SJCRH30 (cell line): ENCODE measurements at regions not wholly inside any gene's neighbourhood (a gene's known extent, or its start where the extent isn't known, plus 50 kb on each side); places are given as distances from the start of the nearest gene placed in this dataset.

Experiments used
- DNase-seq, 2 experiments: peaks; one replicate each; pipeline ENCODE4 v3.0.0-alpha.2; 2015 to 2020
- H3K27ac ChIP-seq: fragments of 250-450 bp; sonication (Bioruptor Pico); 2 replicates; pipeline ENCODE4 v1.5.1; 2020; ENCODE audit warnings: mild to moderate bottlenecking, moderate library complexity
- H3K27me3 ChIP-seq: fragments of 250-450 bp; sonication (Bioruptor Pico); 2 replicates; pipeline ENCODE4 v1.5.1; 2020; ENCODE audit warnings: mild to moderate bottlenecking, moderate library complexity
- H3K36me3 ChIP-seq: fragments of 250-450 bp; sonication (Bioruptor Pico); 2 replicates; pipeline ENCODE4 v1.5.1; 2020; ENCODE audit warnings: mild to moderate bottlenecking, moderate library complexity
- H3K4me1 ChIP-seq: fragments of 250-450 bp; sonication (Bioruptor Pico); 2 replicates; pipeline ENCODE4 v1.5.1; 2020; ENCODE audit warnings: mild to moderate bottlenecking, moderate library complexity
- H3K4me3 ChIP-seq: fragments of 250-450 bp; sonication (Bioruptor Pico); 2 replicates; pipeline ENCODE4 v1.5.1; 2020; ENCODE audit warnings: mild to moderate bottlenecking, moderate library complexity
- H3K9me3 ChIP-seq: fragments of 250-450 bp; sonication (Bioruptor Pico); replicated peaks from 2 replicates; pipeline ENCODE4 v1.5.1; 2020; ENCODE audit warnings: mild to moderate bottlenecking, moderate library complexity

DNA sequence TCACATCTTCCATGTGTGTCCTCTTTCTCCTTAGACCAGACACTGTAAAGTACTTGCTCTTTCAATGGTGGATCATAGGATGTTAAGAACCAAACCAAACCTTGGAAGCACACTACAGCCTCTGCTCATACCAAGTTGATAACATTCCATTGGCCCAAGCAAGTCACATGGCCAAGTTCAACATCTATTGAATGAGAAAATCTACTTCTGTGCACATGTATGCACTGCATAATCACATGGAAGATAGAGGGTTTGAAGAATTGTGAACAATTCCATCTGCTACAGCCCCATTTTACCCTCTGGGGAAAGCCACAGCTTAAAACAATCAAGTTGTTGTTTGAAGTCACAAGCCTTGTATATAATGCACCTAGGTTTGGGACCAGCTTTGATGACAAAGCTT, 68.2 kb downstream of the MFAP3 start:
- no peak for DNase-seq
- Histone ChIP-seq H3K27ac (no peak overlapping the region), H3K36me3 (no peaks in the 10 kb centered on the region), H3K27me3 (peaks cover 4% of the 10 kb centered on the region; the same call in 1 of the 2 replicates), H3K4me3 (no peak overlapping the region), H3K4me1 (no peaks in the 10 kb centered on the region), H3K9me3 (no peaks in the 10 kb centered on the region)

DNA sequence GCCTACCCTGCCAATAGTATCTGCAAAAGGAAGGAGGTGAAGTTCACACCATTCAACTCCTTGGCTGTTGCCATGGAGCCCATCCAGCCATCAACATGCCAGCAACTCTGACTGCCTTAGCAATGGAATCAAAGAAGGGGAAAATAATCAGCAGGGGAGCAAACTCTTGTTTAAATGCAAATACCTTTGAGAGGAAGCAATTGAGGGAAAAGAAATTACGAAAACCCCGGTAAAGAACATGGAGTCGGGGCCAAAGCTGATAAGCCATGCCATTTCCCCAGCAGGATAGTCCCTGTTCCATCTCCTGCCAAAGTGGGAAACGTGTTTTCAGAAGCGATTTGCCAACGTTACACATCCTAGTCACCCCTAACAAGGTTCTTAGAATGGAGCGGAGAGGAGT, 69.0 kb downstream of the MFAP3 start:
- no peak for DNase-seq
- no peaks in the 10 kb centered on the region for H3K9me3 ChIP-seq
- no peaks in the 10 kb centered on the region for H3K36me3 ChIP-seq
- H3K27ac ChIP-seq, result no peak overlapping the region
- H3K27me3 ChIP-seq, result peaks cover 4% of the 10 kb centered on the region; the same call in 1 of the 2 replicates
- no peaks in the 10 kb centered on the region for H3K4me1 ChIP-seq
- H3K4me3 ChIP-seq, result no peak overlapping the region

DNA sequence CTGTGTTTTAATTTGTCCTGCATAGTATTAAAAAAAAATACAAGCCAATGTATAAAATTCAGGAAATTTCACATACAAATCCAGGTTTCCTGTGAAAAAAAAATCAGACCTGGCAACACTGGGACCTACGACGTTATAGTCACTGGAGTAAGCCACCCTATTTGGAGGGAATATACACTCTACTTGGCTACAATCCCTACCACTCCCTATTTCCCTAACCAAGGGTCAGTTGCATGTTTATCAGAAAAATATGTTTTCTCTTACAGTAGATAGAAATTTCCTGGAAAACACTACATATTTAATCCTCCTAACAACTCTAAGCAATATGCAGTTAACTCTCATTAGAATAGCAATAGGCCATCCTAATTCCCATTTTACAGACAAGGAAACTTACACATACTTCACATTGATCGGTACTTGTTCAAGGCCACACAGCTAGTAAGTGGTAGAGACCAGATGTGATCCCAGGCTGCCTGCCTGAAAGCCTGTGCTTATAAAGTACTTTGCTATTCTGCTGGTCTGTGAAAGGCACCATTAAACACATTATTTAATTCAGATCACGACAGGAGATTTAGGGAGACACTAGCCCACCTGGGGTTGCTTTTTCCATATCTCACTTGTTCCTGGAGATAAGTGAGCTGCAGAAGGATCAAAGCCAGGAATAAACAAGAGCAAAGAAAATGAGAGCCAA, 70.8 kb downstream of the MFAP3 start:
- no peaks in the 10 kb centered on the region for H3K36me3 ChIP-seq
- H3K4me3 ChIP-seq, result no peak overlapping the region
- H3K27me3 ChIP-seq, result peaks cover 4% of the 10 kb centered on the region; the same call in 1 of the 2 replicates
- no peaks in the 10 kb centered on the region for H3K4me1 ChIP-seq
- DNase-seq, result no peak
- H3K27ac ChIP-seq, result no peak overlapping the region
- H3K9me3 ChIP-seq, result no peaks in the 10 kb centered on the region

DNA sequence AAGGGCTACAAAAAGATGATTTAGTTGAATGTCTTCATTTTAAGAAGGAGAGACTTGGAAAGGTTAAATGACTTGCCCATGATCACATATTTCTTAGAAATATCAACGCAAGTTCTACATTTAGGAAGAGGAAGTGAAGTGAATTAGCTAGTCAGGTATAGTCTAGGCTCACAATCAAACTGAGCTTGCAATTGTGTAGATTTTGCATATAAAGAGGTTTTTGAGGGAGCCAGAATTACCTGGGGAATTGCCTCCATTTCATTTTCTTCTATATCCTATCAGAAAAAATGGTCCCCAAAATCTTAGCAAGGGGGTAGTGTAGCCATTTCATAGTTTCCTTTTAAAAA, 71.3 kb downstream of the MFAP3 start:
- H3K27ac ChIP-seq, result no peak overlapping the region

DNA sequence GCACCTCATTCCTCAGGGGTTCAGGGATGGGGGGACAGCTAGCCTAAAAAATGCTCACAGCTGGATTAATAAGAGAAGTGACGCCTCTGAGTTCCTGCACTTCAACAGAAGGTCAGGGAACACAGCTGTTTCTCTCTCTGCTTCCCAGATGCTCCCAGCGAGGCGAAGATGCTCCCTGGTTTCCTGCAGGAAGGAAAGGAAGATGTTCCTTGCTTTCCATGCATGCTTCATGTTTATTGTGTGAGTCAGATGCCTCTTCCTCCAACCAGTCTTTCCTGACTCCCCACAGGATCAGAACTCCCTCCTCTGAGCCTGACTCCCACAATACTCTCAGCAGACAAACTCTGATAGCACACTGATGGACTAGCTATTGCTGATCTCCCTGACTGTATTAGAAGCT, 71.9 kb downstream of the MFAP3 start:
- DNase-seq, result no peak
- Histone ChIP-seq H3K27ac (no peak overlapping the region), H3K9me3 (no peaks in the 10 kb centered on the region), H3K27me3 (peaks cover 4% of the 10 kb centered on the region; the same call in 1 of the 2 replicates), H3K4me3 (no peak overlapping the region), H3K36me3 (no peaks in the 10 kb centered on the region), H3K4me1 (no peaks in the 10 kb centered on the region)

More for the DNA sequence above, 71.3 kb downstream of the MFAP3 start:
- Histone ChIP-seq H3K4me3 (no peak overlapping the region), H3K4me1 (no peaks in the 10 kb centered on the region), H3K27me3 (peaks cover 4% of the 10 kb centered on the region; the same call in 1 of the 2 replicates), H3K9me3 (no peaks in the 10 kb centered on the region), H3K36me3 (no peaks in the 10 kb centered on the region)
- no peak for DNase-seq

DNA sequence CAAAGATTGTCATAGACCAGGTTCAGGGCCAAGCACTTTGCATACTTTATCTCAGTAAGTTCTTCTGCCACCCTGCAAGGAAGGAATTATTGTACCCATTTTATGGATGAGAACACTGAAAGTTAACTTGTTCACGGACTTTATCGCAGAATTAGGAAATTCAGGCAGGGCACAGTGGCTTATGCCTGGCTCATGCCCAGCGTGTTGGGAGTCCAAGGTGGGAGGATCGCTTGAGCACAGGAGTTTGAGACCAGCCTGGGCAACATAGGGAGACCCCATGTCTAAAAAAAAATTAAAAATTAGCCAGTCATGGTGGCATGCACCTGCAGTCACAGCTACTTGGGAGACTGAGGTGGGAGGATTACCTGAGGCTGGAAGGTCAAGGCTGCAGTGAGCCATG, 72.4 kb downstream of the MFAP3 start:
- DNase-seq, result no peak
- H3K4me3 ChIP-seq, result no peak overlapping the region
- no peaks in the 10 kb centered on the region for H3K36me3 ChIP-seq
- no peaks in the 10 kb centered on the region for H3K9me3 ChIP-seq
- no peaks in the 10 kb centered on the region for H3K4me1 ChIP-seq
- H3K27me3 ChIP-seq, result peaks cover 4% of the 10 kb centered on the region; the same call in 1 of the 2 replicates
- H3K27ac ChIP-seq, result no peak overlapping the region

DNA sequence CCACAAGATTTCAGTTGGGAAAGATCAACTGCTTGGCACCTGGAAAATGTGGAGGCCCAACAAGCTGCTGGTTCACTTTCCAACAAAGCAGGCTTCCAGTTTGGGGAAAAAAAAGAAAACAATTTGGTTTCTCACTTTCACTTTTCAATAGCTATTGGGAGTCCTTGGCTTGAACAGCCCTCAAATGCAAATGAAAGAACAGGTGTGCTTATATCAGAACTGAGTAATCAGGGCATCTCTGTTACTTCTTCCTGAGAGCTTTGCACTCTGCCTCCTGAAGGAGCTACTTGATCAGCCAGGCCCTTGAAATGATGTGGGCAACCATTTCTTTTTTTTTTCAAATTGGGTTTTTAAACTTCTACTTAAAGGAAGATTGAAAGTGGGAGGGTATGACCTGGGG, 73.5 kb downstream of the MFAP3 start:
- Histone ChIP-seq H3K9me3 (no peaks in the 10 kb centered on the region), H3K4me3 (no peak overlapping the region), H3K27ac (no peak overlapping the region), H3K27me3 (peaks cover under 1% of the 10 kb centered on the region; the same call in 1 of the 2 replicates), H3K4me1 (no peaks in the 10 kb centered on the region), H3K36me3 (no peaks in the 10 kb centered on the region)
- no peak for DNase-seq

DNA sequence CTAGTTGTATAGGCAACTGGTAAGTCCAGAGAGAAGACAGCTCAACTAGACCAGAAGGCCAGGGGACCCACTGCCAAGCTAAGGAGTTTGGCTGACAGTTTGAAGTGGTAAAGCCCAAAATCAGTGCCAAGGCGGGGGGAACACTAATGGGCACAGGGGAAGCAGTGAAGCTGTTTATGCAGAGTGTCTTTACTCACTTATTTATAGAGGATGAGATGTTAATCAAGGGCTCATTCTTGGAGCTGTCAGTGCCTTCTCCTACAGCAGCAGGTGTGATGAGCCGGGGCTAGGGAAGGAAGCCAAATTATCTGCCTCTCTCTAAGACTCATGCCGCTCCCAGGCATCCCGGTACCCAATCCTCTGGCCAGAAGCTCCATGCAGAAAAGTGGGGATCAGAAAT, 75.2 kb upstream of the GALNT10 start:
- Histone ChIP-seq H3K4me1 (no peaks in the 10 kb centered on the region), H3K4me3 (no peak overlapping the region), H3K27ac (no peak overlapping the region), H3K9me3 (no peaks in the 10 kb centered on the region), H3K36me3 (no peaks in the 10 kb centered on the region), H3K27me3 (no peaks in the 10 kb centered on the region)
- DNase-seq, result no peak

DNA sequence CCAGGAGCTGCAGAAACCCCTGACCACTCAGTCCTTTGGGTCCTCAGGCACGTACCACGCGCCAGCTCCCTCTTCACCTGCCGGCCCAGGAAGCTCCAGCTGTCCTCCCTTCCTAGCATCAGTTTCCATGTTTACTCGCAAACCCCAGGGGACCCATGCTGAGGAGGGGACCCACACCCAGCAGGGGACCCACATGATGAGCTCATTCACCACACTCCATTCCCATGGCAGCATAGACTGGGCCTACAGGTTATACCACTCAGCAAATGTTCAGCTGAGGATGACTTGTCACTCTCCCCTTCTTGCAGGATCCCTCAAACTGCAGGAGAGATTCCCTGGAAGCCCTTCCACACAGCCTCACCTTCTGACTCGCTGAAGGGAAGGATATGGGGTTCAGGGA, 73.5 kb upstream of the GALNT10 start:
- no peak overlapping the region for H3K27ac ChIP-seq
- no peak for DNase-seq
- H3K4me3 ChIP-seq, result no peak overlapping the region
- H3K9me3 ChIP-seq, result no peaks in the 10 kb centered on the region
- H3K4me1 ChIP-seq, result no peaks in the 10 kb centered on the region
- no peaks in the 10 kb centered on the region for H3K36me3 ChIP-seq
- no peaks in the 10 kb centered on the region for H3K27me3 ChIP-seq

DNA sequence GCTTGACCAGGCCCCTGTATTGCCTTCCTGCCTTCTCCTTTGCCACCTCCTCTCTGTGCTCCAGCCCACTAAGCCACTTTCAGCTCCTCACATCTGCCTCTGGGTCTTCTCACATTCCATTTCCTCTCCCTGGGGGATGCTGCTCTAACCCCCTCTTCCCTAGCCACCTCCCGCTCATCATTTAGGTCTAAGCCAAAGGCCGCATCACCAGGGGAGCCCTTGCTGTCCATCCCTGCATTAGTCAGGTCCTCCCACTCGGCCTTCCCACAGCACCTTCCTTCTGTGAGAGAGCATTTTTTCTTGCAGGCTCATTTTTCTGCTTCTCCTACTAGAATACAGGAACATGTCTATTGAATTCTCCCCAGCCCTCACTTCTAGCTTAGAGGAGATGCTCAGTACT, 72.6 kb upstream of the GALNT10 start:
- H3K27ac ChIP-seq, result no peak overlapping the region
- no peaks in the 10 kb centered on the region for H3K9me3 ChIP-seq
- H3K4me1 ChIP-seq, result no peaks in the 10 kb centered on the region
- DNase-seq, result peak in 1 of 2 experiments; percentile 20
- no peaks in the 10 kb centered on the region for H3K27me3 ChIP-seq
- no peaks in the 10 kb centered on the region for H3K36me3 ChIP-seq
- H3K4me3 ChIP-seq, result no peak overlapping the region

DNA sequence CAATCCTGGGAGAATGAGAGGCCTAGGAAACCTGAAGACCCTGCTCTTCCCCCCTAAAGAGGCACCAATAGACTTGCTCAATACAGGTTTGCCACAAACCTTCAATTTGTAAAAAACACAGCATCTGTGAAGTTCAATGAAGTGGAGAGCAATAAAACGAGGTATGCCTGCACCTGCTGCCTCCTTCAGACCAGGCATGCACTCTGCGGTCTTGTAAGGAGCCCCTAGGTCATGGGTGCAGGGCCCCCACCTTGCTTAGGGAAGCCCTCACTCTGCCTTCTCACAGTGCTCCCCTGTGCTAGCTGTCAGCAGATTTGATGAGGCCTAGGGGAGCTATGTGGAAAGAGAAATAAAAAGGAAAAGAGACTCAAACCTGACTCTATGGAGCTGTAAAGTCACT, 72.1 kb upstream of the GALNT10 start:
- H3K4me3 ChIP-seq, result no peak overlapping the region
- H3K27ac ChIP-seq, result no peak overlapping the region
- H3K9me3 ChIP-seq, result no peaks in the 10 kb centered on the region
- no peak for DNase-seq
- no peaks in the 10 kb centered on the region for H3K27me3 ChIP-seq
- no peaks in the 10 kb centered on the region for H3K36me3 ChIP-seq
- no peaks in the 10 kb centered on the region for H3K4me1 ChIP-seq

DNA sequence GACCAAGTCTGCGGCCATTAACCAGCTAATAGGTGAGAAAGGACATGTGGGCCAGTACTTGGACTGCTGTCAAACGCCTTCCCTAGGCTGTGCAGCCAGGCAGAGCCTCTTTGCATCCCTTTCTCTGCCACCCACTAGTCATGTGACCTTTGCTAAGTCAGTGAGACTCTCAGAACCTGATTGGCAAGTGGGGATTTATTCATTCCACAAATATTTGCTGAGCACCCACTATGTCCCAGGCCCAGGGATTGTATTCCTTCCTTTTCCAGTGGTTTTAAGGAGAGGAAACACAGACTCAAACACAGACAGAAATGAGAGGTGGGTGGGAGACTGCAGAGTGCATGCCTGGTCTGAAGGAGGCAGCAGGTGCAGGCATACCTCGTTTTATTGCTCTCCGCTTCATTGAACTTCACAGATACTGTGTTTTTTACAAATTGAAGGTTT, 71.6 kb upstream of the GALNT10 start:
- H3K4me1 ChIP-seq, result no peaks in the 10 kb centered on the region
- no peak overlapping the region for H3K27ac ChIP-seq
- no peaks in the 10 kb centered on the region for H3K36me3 ChIP-seq
- DNase-seq, result no peak
- no peak overlapping the region for H3K4me3 ChIP-seq
- H3K9me3 ChIP-seq, result no peaks in the 10 kb centered on the region
- no peaks in the 10 kb centered on the region for H3K27me3 ChIP-seq

DNA sequence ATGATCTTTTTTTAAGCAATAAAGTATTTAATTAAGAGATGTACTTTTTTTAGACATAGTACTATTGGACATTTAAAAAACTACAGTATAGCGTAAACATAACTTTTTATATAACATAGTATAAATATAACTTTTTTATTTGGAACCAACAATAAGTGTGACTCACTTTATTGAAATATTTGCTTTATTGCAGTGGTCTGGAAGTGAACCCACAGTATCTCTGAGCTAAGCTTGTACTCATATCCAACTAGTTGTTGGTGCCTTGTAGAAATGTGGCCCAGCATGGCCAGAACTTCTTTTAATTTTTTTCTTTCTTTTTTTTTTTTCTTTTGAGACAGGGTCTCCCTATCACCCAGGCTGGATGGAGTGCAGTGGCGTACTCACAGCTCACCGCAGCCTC, 61.5 kb upstream of the GALNT10 start:
- 0 out of 2 replicates have a peak, but pooled peaks cover 2% of the 10 kb centered on the region for H3K9me3 ChIP-seq
- peaks cover 17% of the 10 kb centered on the region for H3K27me3 ChIP-seq
- H3K27ac ChIP-seq, result no peak overlapping the region
- H3K36me3 ChIP-seq, result no peaks in the 10 kb centered on the region
- H3K4me3 ChIP-seq, result no peak overlapping the region
- H3K4me1 ChIP-seq, result no peaks in the 10 kb centered on the region
- DNase-seq, result no peak

DNA sequence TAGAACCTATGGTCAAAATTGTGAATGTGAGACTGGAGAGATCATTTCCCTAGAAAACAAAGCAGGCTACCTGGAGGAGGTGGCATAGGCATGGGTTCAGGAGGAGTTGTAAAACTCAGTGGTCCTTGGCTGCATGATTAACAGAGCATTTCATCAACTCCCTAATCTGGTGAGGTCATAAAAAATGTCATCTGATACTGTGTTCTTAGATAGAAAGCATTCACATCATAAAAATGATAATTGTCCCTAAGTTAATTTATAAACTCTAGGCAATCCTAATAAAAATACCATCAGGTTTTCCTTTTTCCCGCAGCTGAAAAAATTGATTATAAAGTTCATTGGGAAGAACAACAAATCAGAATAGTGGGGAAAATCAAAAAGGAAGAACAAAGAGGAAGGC, 60.6 kb upstream of the GALNT10 start:
- Histone ChIP-seq H3K9me3 (0 out of 2 replicates have a peak, but pooled peaks cover 2% of the 10 kb centered on the region), H3K4me1 (no peaks in the 10 kb centered on the region), H3K4me3 (no peak overlapping the region), H3K36me3 (no peaks in the 10 kb centered on the region), H3K27me3 (peaks cover 18% of the 10 kb centered on the region), H3K27ac (no peak overlapping the region)
- no peak for DNase-seq

DNA sequence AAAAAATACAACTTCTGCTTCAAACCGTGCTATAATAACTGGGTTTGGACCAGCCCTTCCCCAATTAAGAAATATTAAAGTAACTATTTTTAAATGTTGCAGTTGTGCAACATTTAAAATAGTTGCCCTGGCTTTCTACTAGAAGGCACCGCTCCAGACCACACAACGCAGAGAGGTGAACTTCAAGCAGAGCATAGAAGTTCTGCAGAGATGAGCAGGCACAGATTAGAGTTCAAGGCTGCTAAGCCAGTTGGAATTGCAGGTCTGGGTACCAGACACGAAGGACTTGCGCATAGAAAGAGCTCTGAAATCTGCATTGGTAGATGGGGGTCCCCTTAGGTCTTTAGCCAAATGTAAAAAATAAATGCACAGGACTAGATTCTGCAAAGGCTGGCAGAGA, 58.7 kb upstream of the GALNT10 start:
- Histone ChIP-seq H3K36me3 (no peaks in the 10 kb centered on the region), H3K4me3 (no peak overlapping the region), H3K27ac (no peak overlapping the region), H3K4me1 (no peaks in the 10 kb centered on the region), H3K27me3 (peaks cover 18% of the 10 kb centered on the region), H3K9me3 (0 out of 2 replicates have a peak, but pooled peaks cover 2% of the 10 kb centered on the region)
- DNase-seq, result no peak

DNA sequence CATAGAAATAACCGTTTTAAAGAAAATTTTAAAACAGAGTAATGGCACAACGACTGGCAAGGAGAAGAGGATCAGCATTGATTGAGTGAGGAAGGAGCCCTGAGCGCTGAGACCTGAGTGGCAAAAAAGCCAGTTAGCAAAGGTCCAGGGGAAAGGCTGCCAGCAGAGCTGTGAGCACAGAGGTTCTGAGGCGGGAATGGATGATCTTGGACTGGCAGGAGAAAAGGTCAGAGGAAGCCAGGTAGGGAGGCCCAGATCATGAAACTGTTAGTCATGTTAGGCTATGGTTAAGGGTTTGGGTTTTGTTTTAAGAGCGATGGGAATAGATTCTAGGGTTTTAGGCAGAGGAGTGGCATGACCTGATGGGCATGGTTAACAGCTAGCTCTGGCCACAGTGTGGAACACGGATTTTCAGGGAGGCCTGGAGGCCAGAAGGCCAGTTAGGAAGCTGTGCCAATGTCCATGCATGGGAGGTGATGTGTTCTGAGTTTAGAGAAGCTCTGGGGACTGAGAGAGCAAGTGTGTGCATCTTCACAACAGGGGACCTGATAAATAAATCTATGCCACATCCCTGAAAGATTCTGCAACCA, 57.7 kb upstream of the GALNT10 start:
- H3K4me3 ChIP-seq, result no peak overlapping the region
- 0 out of 2 replicates have a peak, but pooled peaks cover 2% of the 10 kb centered on the region for H3K9me3 ChIP-seq
- peaks cover 21% of the 10 kb centered on the region for H3K27me3 ChIP-seq
- H3K36me3 ChIP-seq, result no peaks in the 10 kb centered on the region
- no peaks in the 10 kb centered on the region for H3K4me1 ChIP-seq
- no peak for DNase-seq
- no peak overlapping the region for H3K27ac ChIP-seq
